GM12892 (cell line): ENCODE measurements at regions not wholly inside any gene's neighbourhood (a gene's known extent, or its start where the extent isn't known, plus 50 kb on each side); places are given as distances from the start of the nearest gene placed in this dataset.
"Not testable (repeated sequence)": the region's sequence is repeated elsewhere in the genome, so short reads cannot be mapped to it uniquely, and the experiment has no call there.

Source experiments
- DNase-seq: peaks from one replicate; pipeline ENCODE4 v3.0.0; 2011; ENCODE audit not compliant: insufficient read length
- FAIRE-seq: peaks from 2 replicates; lab custom pipeline; 2011; peaks lifted over from hg19 to GRCh38; lab: Jason Lieb, UNC
- POLR2A ChIP-seq: IDR thresholded peaks from 2 replicates; pipeline ENCODE4 v1.6.1; 2011; ENCODE audit warnings: low read depth, low read length, control low read depth
- POLR2AphosphoS5 ChIP-seq: IDR thresholded peaks from 2 replicates; pipeline ENCODE4 v1.6.1; 2011; ENCODE audit warnings: low read depth, low read length, control low read depth
- TAF1 ChIP-seq: IDR thresholded peaks from 2 replicates; pipeline ENCODE4 v1.6.1; 2011; ENCODE audit warnings: low read depth, mild to moderate bottlenecking, control low read depth, low read length, borderline replicate concordance

GRCh38 chr11:50181334-50181733, 148.7 kb downstream of the OR4C45 start:
- DNase-seq (no peak), FAIRE-seq (no peak)
- TF ChIP-seq TAF1, result no peak
- no peak for TF ChIP-seq POLR2AphosphoS5
- TF ChIP-seq POLR2A, result no peak

GRCh38 chr11:50182486-50182885, 149.8 kb downstream of the OR4C45 start:
- DNase-seq (no peak), FAIRE-seq (no peak)
- TF ChIP-seq TAF1, result no peak
- TF ChIP-seq POLR2A, result no peak

- DNase-seq, FAIRE-seq: not testable (repeated sequence)
Measured at GRCh38 chr11:50183170-50183569, 150.5 kb downstream of the OR4C45 start.

GRCh38 chr11:50186146-50186545, 153.5 kb downstream of the OR4C45 start:
- DNase-seq (no peak), FAIRE-seq (no peak)
- TF ChIP-seq POLR2A (no peak), TAF1 (no peak), POLR2AphosphoS5 (no peak)

- TF ChIP-seq POLR2AphosphoS5, result no peak
- no peak for TF ChIP-seq TAF1
- TF ChIP-seq POLR2A, result no peak
- DNase-seq, result no peak
- no peak for FAIRE-seq
Measured at GRCh38 chr11:50187220-50187619, 154.5 kb downstream of the OR4C45 start.

- DNase-seq (no peak), FAIRE-seq (no peak)
- TF ChIP-seq POLR2AphosphoS5 (no peak), POLR2A (no peak), TAF1 (no peak)
Measured at GRCh38 chr11:50188040-50188439, 155.4 kb downstream of the OR4C45 start.

- FAIRE-seq, result no peak
- TF ChIP-seq POLR2AphosphoS5, result no peak
- TF ChIP-seq POLR2A, result no peak
- no peak for TF ChIP-seq TAF1
- no peak for DNase-seq
Measured at GRCh38 chr11:50192743-50193142, 160.1 kb downstream of the OR4C45 start.

GRCh38 chr11:50214376-50214775, 181.7 kb downstream of the OR4C45 start:
- DNase-seq (no peak), FAIRE-seq (no peak)
- TF ChIP-seq POLR2A (no peak), TAF1 (no peak), POLR2AphosphoS5 (no peak)

- no peak for FAIRE-seq
- no peak for TF ChIP-seq POLR2AphosphoS5
- no peak for TF ChIP-seq POLR2A
- TF ChIP-seq TAF1, result no peak
- DNase-seq, result no peak
Measured at GRCh38 chr11:50220651-50221050, 188.0 kb downstream of the OR4C45 start.

- FAIRE-seq, DNase-seq: not testable (repeated sequence)
Measured at GRCh38 chr11:50238368-50238767, 205.7 kb downstream of the OR4C45 start.

GRCh38 chr11:50246183-50246582, 213.5 kb downstream of the OR4C45 start:
- DNase-seq, result no peak
- FAIRE-seq, result no peak
- TF ChIP-seq POLR2AphosphoS5, result no peak
- no peak for TF ChIP-seq TAF1
- no peak for TF ChIP-seq POLR2A

- FAIRE-seq, result no peak
- TF ChIP-seq POLR2AphosphoS5 (no peak), TAF1 (no peak), POLR2A (no peak)
- no peak for DNase-seq
Measured at GRCh38 chr11:50246699-50247098, 214.0 kb downstream of the OR4C45 start.

- no peak for FAIRE-seq
- no peak for DNase-seq
- no peak for TF ChIP-seq POLR2AphosphoS5
- TF ChIP-seq POLR2A, result no peak
- no peak for TF ChIP-seq TAF1
Measured at GRCh38 chr11:50247309-50247874, 214.7 kb downstream of the OR4C45 start.

GRCh38 chr11:50267851-50268250, 235.2 kb downstream of the OR4C45 start:
- FAIRE-seq, result no peak
- no peak for TF ChIP-seq TAF1
- TF ChIP-seq POLR2A, result no peak
- TF ChIP-seq POLR2AphosphoS5, result no peak
- no peak for DNase-seq

GRCh38 chr11:50275133-50275532, 242.5 kb downstream of the OR4C45 start:
- TF ChIP-seq POLR2AphosphoS5, result no peak
- TF ChIP-seq TAF1, result no peak
- TF ChIP-seq POLR2A, result no peak
- FAIRE-seq (no peak), DNase-seq (no peak)
